Transverse colon (tissue), 4 donors: ENCODE measurements at regions not wholly inside any gene's neighbourhood (a gene's known extent, or its start where the extent isn't known, plus 50 kb on each side); places are given as distances from the start of the nearest gene placed in this dataset.

Source experiments
- DNase-seq: peaks from one replicate; pipeline ENCODE4 v3.0.0-alpha.2; 2019
- H3K27ac ChIP-seq, 4 donors: fragments of 200-600 bp; sonication (generic); 2 replicates each; pipeline ENCODE4 v1.5.1; 2016 to 2018; ENCODE audit warnings: inconsistent platforms in 4 of 4
- H3K27me3 ChIP-seq: fragments of 200-600 bp; sonication (generic); 2 replicates; pipeline ENCODE4 v1.5.1; 2017; ENCODE audit warnings: inconsistent platforms
- H3K36me3 ChIP-seq, 4 donors: fragments of 200-600 bp; sonication (generic); 2 replicates each; pipeline ENCODE4 v1.5.1; 2017 to 2019; ENCODE audit warnings: inconsistent platforms in 4 of 4
- H3K4me1 ChIP-seq, 4 donors: fragments of 200-600 bp; sonication (generic); 2 replicates each; pipeline ENCODE4 v1.5.1; 2017 to 2020; ENCODE audit warnings: inconsistent platforms in 4 of 4
- H3K4me3 ChIP-seq, 4 donors: fragments of 200-600 bp; sonication (generic); 1 replicate in 1 of 4; 2 replicates in 3 of 4; pipeline versions ENCODE4 v1.5.1 to v1.6.1; 2017 to 2019; ENCODE audit warnings: inconsistent platforms in 4 of 4
- H3K9me3 ChIP-seq, 2 donors: fragments of 200-600 bp; sonication (generic); 2 replicates each; pipeline ENCODE4 v1.5.1; 2017 to 2019; ENCODE audit warnings: inconsistent platforms in 2 of 2
- CTCF ChIP-seq, 5 experiments: fragments of 200-600 bp in 3 of 5; fragments of 450-650 bp in 2 of 5; sonication (generic) in 3 of 5; IDR thresholded peaks; 1 replicate in 2 of 5; 2 replicates in 3 of 5; pipeline ENCODE4 v1.5.1; 2016 to 2017; ENCODE audit warnings: antibody characterized with exemption in 5 of 5, inconsistent platforms in 3 of 5, mild to moderate bottlenecking in 2 of 5, moderate library complexity in 1 of 5
- EP300 ChIP-seq: sonication (generic); formaldehyde crosslinking; IDR thresholded peaks from one replicate; pipeline ENCODE4 v1.6.1; 2017; ENCODE audit warnings: antibody characterized with exemption, low read depth
- POLR2A ChIP-seq: fragments of 450-650 bp; IDR thresholded peaks from one replicate; pipeline ENCODE4 v1.6.1; 2016; ENCODE audit warnings: antibody characterized with exemption, mild to moderate bottlenecking, moderate library complexity
- POLR2AphosphoS5 ChIP-seq, 3 donors: sonication (generic); formaldehyde crosslinking; IDR thresholded peaks; one replicate each; pipeline ENCODE4 v1.6.1; 2016; ENCODE audit warnings: antibody characterized with exemption in 3 of 3
- WGBS, 2 donors: methylation state at CpG; one replicate each; pipeline ENCODE4 v1.1.5; 2018; ENCODE audit warnings: low coverage in 1 of 2; 5-methylcytosine and 5-hydroxymethylcytosine counted together
- in situ Hi-C, 4 donors: fragments of 200-750 bp; cut with MboI; loops; one replicate each; pipeline versions ENCODE4 v1.15.0 to v1.15.1; 2017; ENCODE audit warnings: low sequenced_read_pairs in 3 of 4, low pct_ligation_motif_present in 1 of 4, low pct_unique_long_range_greater_than_20kb in 1 of 4
- intact Hi-C: fragments of 100-400 bp; cut with DNase I; formaldehyde crosslinking; loops from one replicate; pipeline ENCODE4 v1.15.1; 2023; ENCODE audit warnings: low total_unique reads

DNA sequence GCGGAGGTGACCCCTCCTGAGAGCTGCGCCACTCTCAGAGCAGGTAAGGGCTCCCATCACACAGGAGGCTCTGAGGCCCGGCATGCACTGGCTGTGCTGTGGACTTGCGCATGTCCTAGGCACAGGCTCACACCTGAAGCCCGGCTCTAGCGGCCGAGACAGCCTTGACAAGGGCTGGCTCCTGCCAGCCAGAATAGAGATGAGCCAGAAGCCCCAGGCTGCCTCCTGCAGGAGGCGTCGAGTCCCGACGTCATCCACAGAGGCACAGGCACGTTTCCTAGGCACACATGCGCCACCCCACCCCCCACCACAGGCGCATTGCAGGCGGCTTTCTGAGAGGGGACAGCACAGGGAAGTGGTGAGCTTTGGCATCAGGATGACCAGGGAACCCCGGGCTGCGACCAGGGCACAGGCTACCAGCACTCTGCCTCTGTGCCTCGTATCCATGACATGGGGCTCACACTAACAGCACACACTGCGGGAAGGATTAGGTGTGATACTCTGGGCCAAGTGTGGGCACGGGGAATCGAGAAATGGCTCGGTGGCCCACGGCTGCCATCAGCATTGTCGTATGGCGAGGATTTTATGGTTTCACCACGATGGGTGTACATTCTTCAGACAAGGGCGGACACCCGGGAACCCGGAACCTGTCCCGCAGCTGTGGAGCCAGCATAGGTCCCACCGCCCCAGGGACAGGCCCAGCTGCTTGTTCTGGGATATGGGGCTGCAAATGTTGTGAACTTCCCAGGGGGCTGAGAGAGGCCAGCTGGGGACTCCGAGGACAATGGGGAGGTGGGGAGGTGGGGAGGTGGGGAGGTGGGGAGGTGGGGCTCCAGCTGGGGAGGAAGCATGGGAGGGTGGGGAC lies 90.7 kb upstream of the ADRA2C start:
- Histone ChIP-seq H3K9me3 (no peaks in the 10 kb centered on the region), H3K4me1 (no peaks in the 10 kb centered on the region), H3K27ac (no peak overlapping the region), H3K36me3 (no peaks in the 10 kb centered on the region), H3K4me3 (no peak overlapping the region), H3K27me3 (peaks cover 25% of the 10 kb centered on the region)
- in situ Hi-C loops (no loop called here), intact Hi-C loops (no loop called here)
- 69 to 80% methylated on average over 1 to 32 of the region's 32 CpGs for WGBS, 2 donors
- TF ChIP-seq POLR2AphosphoS5 (IDR thresholded peaks at IDR 0.05) (no peak), CTCF (IDR thresholded peaks at IDR 0.05) (no peak), POLR2A (no peak), EP300 (no peak)
- no peak for DNase-seq

GRCh38 chr4:3674479-3674851 lies 91.7 kb upstream of the ADRA2C start:
- no peaks in the 10 kb centered on the region for H3K4me1 ChIP-seq

DNA sequence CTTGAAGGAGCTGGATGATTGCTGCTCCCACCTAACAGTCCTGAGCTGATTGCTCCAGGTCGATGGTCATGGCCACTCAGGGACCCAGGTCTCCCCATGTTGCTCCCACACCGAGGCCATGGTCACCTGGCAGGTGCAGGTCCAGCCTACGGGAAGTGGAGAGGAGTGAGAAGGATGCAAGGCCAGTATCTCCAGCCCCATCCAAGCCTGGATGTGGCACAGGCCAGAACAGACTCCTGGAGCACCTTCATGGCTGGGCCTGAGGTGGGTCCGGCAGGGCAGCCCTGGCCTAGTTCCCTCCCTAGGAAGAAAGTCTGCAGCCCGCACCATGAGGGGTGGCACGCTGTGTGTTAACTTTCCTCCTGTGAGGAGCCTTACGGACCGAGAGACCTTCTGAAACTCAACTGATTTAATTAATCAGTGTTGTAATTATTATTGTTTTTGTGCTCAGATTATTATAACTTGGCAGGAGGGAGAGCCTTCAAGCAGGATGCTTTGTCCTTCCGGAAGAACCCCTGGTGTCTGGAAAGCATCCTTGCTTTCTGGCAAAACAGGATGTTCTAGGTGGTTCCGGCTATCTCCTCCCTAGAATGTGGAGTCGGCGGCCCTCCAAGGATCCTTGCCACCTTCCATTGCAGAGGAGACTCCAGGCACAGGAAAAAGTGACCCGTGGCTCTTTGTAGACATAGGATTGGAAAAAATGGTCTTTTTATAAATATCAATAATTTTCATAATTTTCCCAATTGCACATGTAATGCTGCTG lies 92.3 kb upstream of the ADRA2C start:
- no peaks in the 10 kb centered on the region for H3K4me1 ChIP-seq
- H3K27me3 ChIP-seq = peaks cover 25% of the 10 kb centered on the region
- H3K36me3 ChIP-seq = no peaks in the 10 kb centered on the region
- no peaks in the 10 kb centered on the region for H3K9me3 ChIP-seq
- in situ Hi-C loops = no loop called here
- H3K27ac ChIP-seq = no peak overlapping the region
- TF ChIP-seq EP300 (no peak), CTCF (IDR thresholded peaks at IDR 0.05) (no peak), POLR2A (no peak), POLR2AphosphoS5 (IDR thresholded peaks at IDR 0.05) (no peak)
- DNase-seq = no peak
- intact Hi-C loops = no loop called here
- WGBS, 2 donors = 80 to 90% methylated on average over 1 to 13 of the region's 13 CpGs
- no peak overlapping the region for H3K4me3 ChIP-seq

More at GRCh38 chr4:3674479-3674851, 91.7 kb upstream of the ADRA2C start:
- in situ Hi-C loops = no loop called here
- intact Hi-C loops = no loop called here
- no peak for DNase-seq
- H3K36me3 ChIP-seq = no peaks in the 10 kb centered on the region
- H3K27me3 ChIP-seq = peaks cover 25% of the 10 kb centered on the region
- no peaks in the 10 kb centered on the region for H3K9me3 ChIP-seq
- WGBS, 2 donors = 47% methylated on average over 5 of the region's 7 CpGs; no CpG with 5 or more reads in 1 of the 2 donors
- H3K27ac ChIP-seq = no peak overlapping the region
- no peak for TF ChIP-seq POLR2A
- no peak for TF ChIP-seq EP300
- TF ChIP-seq POLR2AphosphoS5 (IDR thresholded peaks at IDR 0.05) = no peak
- no peak for TF ChIP-seq CTCF (IDR thresholded peaks at IDR 0.05)
- H3K4me3 ChIP-seq = no peak overlapping the region

GRCh38 chr4:3673176-3673575 lies 93.0 kb upstream of the ADRA2C start:
- Histone ChIP-seq H3K27ac (no peak overlapping the region), H3K36me3 (no peaks in the 10 kb centered on the region), H3K4me1 (no peaks in the 10 kb centered on the region), H3K4me3 (no peak overlapping the region), H3K9me3 (no peaks in the 10 kb centered on the region), H3K27me3 (peaks cover 25% of the 10 kb centered on the region)
- TF ChIP-seq POLR2AphosphoS5 (IDR thresholded peaks at IDR 0.05) = no peak
- TF ChIP-seq POLR2A = no peak
- TF ChIP-seq CTCF (IDR thresholded peaks at IDR 0.05) = no peak
- no peak for TF ChIP-seq EP300
- DNase-seq = no peak
- in situ Hi-C loops = no loop called here
- intact Hi-C loops = no loop called here
- WGBS, 2 donors = 85% methylated on average over 4 of the region's 4 CpGs; no CpG with 5 or more reads in 1 of the 2 donors
